ENCODE measurements at regions not wholly inside any gene's neighbourhood (a gene's known extent, or its start where the extent isn't known, plus 50 kb on each side); places are given as distances from the start of the nearest gene placed in this dataset.

DNA sequence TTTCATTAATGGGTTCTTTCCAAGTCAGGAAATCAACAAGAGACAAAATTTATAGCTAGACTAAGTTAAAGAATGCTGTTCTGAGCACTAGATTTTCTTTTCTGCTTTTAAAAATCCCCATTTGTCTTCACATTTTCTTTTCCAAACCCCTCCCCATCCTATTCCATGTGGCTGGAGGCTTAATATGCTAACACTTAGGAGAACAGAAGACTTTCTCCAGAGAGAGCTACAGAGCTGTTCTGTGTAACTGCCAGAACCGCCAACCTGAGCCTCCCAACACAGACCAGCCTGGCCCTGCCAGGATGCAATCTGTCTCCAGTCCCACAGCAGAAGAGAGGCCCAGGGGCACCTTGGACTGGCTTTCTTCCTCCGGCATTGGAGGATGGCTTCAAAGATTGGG lies 264.1 kb downstream of the NDFIP2 start:
- no peak for DNase-seq

GRCh38 chr13:79742923-79743322 lies 262.0 kb downstream of the NDFIP2 start:
- no peak overlapping the region for H3K4me3 ChIP-seq (ENCODE audit: low read depth, low read length)
- no peak overlapping the region for H3K27ac ChIP-seq
- H3K9me3 ChIP-seq (ENCODE audit: severe bottlenecking): no peaks in the 10 kb centered on the region
- H3K36me3 ChIP-seq: no peaks in the 10 kb centered on the region
- no peak for TF ChIP-seq CTCF (IDR thresholded peaks at IDR 0.05; ENCODE audit: low read depth, low read length)
- H3K27me3 ChIP-seq (ENCODE audit: insufficient read depth, low read depth, severe bottlenecking): no peaks in the 10 kb centered on the region
- no peak for DNase-seq

More for the DNA sequence above, 264.1 kb downstream of the NDFIP2 start:
- Histone ChIP-seq H3K36me3 (no peaks in the 10 kb centered on the region), H3K27me3 (ENCODE audit: insufficient read depth, low read depth, severe bottlenecking) (no peaks in the 10 kb centered on the region), H3K9me3 (ENCODE audit: severe bottlenecking) (no peaks in the 10 kb centered on the region), H3K27ac (no peak overlapping the region), H3K4me3 (ENCODE audit: low read depth, low read length) (no peak overlapping the region)
- TF ChIP-seq CTCF (IDR thresholded peaks at IDR 0.05; ENCODE audit: low read depth, low read length): no peak

GRCh38 chr13:79740991-79741390 lies 260.0 kb downstream of the NDFIP2 start:
- no peak for TF ChIP-seq CTCF (IDR thresholded peaks at IDR 0.05; ENCODE audit: low read depth, low read length)
- H3K27ac ChIP-seq: no peak overlapping the region
- no peaks in the 10 kb centered on the region for H3K27me3 ChIP-seq (ENCODE audit: insufficient read depth, low read depth, severe bottlenecking)
- no peaks in the 10 kb centered on the region for H3K9me3 ChIP-seq (ENCODE audit: severe bottlenecking)
- DNase-seq: no peak
- H3K4me3 ChIP-seq (ENCODE audit: low read depth, low read length): no peak overlapping the region
- no peaks in the 10 kb centered on the region for H3K36me3 ChIP-seq

- no peak for DNase-seq
- TF ChIP-seq CTCF (IDR thresholded peaks at IDR 0.05; ENCODE audit: low read depth, low read length): no peak
- H3K27ac ChIP-seq: no peak overlapping the region
These were observed 255.4 kb downstream of the NDFIP2 start for GRCh38 chr13:79736356-79736755.

GRCh38 chr13:79735228-79735627 lies 254.3 kb downstream of the NDFIP2 start:
- Histone ChIP-seq H3K9me3 (ENCODE audit: severe bottlenecking) (no peaks in the 10 kb centered on the region), H3K27me3 (ENCODE audit: insufficient read depth, low read depth, severe bottlenecking) (no peaks in the 10 kb centered on the region), H3K36me3 (no peaks in the 10 kb centered on the region), H3K4me3 (ENCODE audit: low read depth, low read length) (no peak overlapping the region), H3K27ac (no peak overlapping the region)
- DNase-seq: no peak
- TF ChIP-seq CTCF (IDR thresholded peaks at IDR 0.05; ENCODE audit: low read depth, low read length): no peak

More at GRCh38 chr13:79736356-79736755, 255.4 kb downstream of the NDFIP2 start:
- Histone ChIP-seq H3K9me3 (ENCODE audit: severe bottlenecking) (no peaks in the 10 kb centered on the region), H3K4me3 (ENCODE audit: low read depth, low read length) (no peak overlapping the region), H3K36me3 (no peaks in the 10 kb centered on the region), H3K27me3 (ENCODE audit: insufficient read depth, low read depth, severe bottlenecking) (no peaks in the 10 kb centered on the region)

DNA sequence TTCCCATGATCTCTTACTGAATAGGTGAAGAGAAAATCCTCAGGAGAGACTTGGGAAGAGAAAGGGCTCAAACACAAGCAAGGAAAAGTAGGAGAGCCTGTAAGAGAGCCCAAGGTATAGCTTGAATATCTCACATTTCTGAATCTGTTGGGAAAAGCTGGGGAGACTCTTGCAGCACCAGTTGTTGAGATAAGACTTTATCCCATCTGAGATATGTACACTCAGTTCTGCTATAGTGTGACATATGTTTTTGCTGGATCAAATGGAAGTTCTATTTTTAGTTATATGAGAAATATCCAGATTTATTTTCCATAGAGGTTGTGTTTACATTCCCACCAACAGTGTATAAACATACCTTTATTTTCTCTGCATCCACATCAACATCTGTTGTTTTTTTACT lies 246.1 kb downstream of the NDFIP2 start:
- H3K4me3 ChIP-seq (ENCODE audit: low read depth, low read length): no peak overlapping the region
- no peak overlapping the region for H3K27ac ChIP-seq
- no peaks in the 10 kb centered on the region for H3K27me3 ChIP-seq (ENCODE audit: insufficient read depth, low read depth, severe bottlenecking)
- no peak for TF ChIP-seq CTCF (IDR thresholded peaks at IDR 0.05; ENCODE audit: low read depth, low read length)
- DNase-seq: no peak
- no peaks in the 10 kb centered on the region for H3K36me3 ChIP-seq
- H3K9me3 ChIP-seq (ENCODE audit: severe bottlenecking): no peaks in the 10 kb centered on the region
